ENCODE measurements at regions not wholly inside any gene's neighbourhood (a gene's known extent, or its start where the extent isn't known, plus 50 kb on each side); places are given as distances from the start of the nearest gene placed in this dataset.

GRCh38 chr3:5376761-5377160, 189.3 kb downstream of the EDEM1 start (continued):
- TF ChIP-seq KAT7 (CRISPR knock-in tag; IDR thresholded peaks at IDR 0.05; ENCODE audit: borderline replicate concordance) (0 out of 2 replicates have a peak, but pooled peaks have one; percentile 36), POLR2G (IDR thresholded peaks at IDR 0.05; ENCODE audit: low read depth, low read length) (no peak), HIVEP1 (CRISPR knock-in tag; IDR thresholded peaks at IDR 0.05) (no peak), ZBTB8A (CRISPR knock-in tag; IDR thresholded peaks at IDR 0.05; ENCODE audit: borderline replicate concordance, low read depth) (no peak), ZNF597 (CRISPR knock-in tag; IDR thresholded peaks at IDR 0.05) (no peak), ZNF563 (CRISPR knock-in tag; IDR thresholded peaks at IDR 0.05) (peak; percentile 90; the same call in 1 of the 2 replicates), GATAD2A (CRISPR knock-in tag; IDR thresholded peaks at IDR 0.05) (peak; percentile 46; the same call in 1 of the 2 replicates), GABPB1 (CRISPR knock-in tag; IDR thresholded peaks at IDR 0.05) (peak; percentile 39; the same call in 1 of the 2 replicates), ZNF777 (CRISPR knock-in tag; IDR thresholded peaks at IDR 0.05) (no peak), CCDC6 (CRISPR knock-in tag; IDR thresholded peaks at IDR 0.05) (no peak), ZNF703 (CRISPR knock-in tag; IDR thresholded peaks at IDR 0.05; ENCODE audit: borderline replicate concordance) (no peak), HMGXB3 (CRISPR knock-in tag; IDR thresholded peaks at IDR 0.05; ENCODE audit: borderline replicate concordance) (no peak), PAX8 (CRISPR knock-in tag; IDR thresholded peaks at IDR 0.05; ENCODE audit: borderline replicate concordance) (no peak), ZNF446 (CRISPR knock-in tag; IDR thresholded peaks at IDR 0.05) (no peak), ZNF784 (CRISPR knock-in tag; IDR thresholded peaks at IDR 0.05; ENCODE audit: borderline replicate concordance) (no peak), ZFP36 (IDR thresholded peaks at IDR 0.05; ENCODE audit: borderline replicate concordance, low read depth, low read length, partially characterized antibody) (no peak), ZNF691 (CRISPR knock-in tag; IDR thresholded peaks at IDR 0.05; ENCODE audit: borderline replicate concordance, low read depth) (no peak), ZNF567 (CRISPR knock-in tag; IDR thresholded peaks at IDR 0.05; ENCODE audit: borderline replicate concordance) (0 out of 2 replicates have a peak, but pooled peaks have one; percentile 38), AGO1 (IDR thresholded peaks at IDR 0.05; ENCODE audit: low read depth, low read length, poor library complexity, severe bottlenecking) (no peak), ATF1 (CRISPR knock-in tag; IDR thresholded peaks at IDR 0.05) (no peak), ZNF441 (CRISPR knock-in tag; IDR thresholded peaks at IDR 0.05; ENCODE audit: borderline replicate concordance) (no peak), ELF4 (CRISPR knock-in tag; IDR thresholded peaks at IDR 0.05; ENCODE audit: borderline replicate concordance) (no peak)
